ENCODE measurements at regions not wholly inside any gene's neighbourhood (a gene's known extent, or its start where the extent isn't known, plus 50 kb on each side); places are given as distances from the start of the nearest gene placed in this dataset.

DNA sequence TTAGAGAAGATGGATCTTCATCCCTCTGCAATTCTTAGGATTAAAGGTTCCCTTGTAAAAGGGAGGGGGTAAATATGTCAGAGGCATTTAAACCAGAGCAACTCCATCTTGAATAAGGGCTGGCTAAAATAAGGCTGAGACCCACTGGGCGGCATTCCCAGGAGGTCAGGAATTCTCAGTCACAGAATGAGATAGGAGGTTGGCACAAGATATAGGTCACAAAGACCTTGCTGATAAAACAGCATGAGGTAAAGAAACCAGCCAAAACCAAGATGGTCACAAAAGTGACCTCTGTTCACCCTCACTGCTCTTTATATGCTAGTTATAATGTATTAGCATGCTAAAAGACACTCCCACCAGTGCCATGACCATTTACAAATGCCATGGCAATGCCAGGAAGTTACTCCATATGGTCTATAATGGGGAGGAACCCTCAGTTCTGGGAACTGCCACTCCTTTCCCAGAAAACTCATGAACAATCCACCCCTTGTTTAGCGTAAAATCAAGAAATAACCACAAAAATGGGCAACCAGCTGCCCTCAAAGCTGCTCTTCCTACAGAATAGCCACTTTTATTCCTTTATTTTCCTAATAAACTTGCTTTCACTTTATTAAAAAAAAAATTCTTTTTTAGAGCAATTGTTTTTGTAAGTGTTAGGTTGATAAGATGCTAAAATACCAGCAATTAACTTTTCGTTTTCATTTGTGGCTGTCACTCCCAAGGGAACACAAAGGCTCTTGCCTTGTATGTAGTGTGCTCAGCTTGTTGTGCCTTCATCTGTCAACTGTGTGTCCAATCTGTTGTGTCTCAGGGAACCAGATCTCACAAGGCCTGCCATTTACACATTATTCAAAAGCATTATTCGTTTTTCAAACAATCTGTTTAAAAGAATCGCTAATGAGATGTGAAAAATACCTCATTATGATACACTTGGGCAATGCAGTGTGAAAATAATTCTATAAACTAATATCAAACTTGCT, 205.2 kb upstream of the RGPD4 start:
- no peak for DNase-seq (ENCODE audit: low read depth, low spot score)

GRCh38 chr2:107622741-107623310, 203.9 kb upstream of the RGPD4 start:
- DNase-seq (ENCODE audit: low read depth, low spot score) = no peak

GRCh38 chr2:107625982-107626381, 200.7 kb upstream of the RGPD4 start:
- DNase-seq (ENCODE audit: low read depth, low spot score) = no peak

GRCh38 chr2:107627164-107627563, 199.5 kb upstream of the RGPD4 start:
- DNase-seq (ENCODE audit: low read depth, low spot score) = no peak

GRCh38 chr2:107627926-107628325, 198.8 kb upstream of the RGPD4 start:
- no peak for DNase-seq (ENCODE audit: low read depth, low spot score)

DNA sequence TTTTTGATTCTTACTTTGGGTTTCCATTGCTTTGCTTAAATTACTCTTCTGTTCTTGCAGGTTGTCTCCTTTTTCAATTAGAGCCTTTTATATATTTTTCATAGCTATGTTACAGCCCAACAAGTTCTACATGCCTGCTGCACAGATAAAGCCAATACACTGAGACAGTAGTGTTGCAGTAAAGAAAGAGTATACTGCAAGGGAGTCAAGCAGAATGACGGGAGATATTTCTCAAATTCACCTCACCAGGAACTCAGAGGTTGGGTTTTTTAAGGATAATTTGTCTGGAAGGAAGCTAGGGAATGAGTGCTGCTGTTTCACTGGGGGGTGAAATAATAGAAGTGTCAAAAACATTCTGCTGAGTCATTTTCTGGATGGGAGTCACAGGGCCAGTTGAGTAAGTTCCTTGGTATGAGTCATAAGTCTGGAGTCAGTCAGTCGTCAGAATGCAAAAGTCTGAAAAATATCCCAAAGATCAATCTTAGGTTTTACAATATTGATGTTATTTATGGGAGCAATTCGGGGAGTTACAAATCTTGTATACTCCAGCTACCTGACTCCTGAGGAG, 193.0 kb upstream of the RGPD4 start:
- no peak for DNase-seq (ENCODE audit: low read depth, low spot score)

- no peak for DNase-seq (ENCODE audit: low read depth, low spot score)
Observed at GRCh38 chr2:107634172-107634571, 192.5 kb upstream of the RGPD4 start.

DNA sequence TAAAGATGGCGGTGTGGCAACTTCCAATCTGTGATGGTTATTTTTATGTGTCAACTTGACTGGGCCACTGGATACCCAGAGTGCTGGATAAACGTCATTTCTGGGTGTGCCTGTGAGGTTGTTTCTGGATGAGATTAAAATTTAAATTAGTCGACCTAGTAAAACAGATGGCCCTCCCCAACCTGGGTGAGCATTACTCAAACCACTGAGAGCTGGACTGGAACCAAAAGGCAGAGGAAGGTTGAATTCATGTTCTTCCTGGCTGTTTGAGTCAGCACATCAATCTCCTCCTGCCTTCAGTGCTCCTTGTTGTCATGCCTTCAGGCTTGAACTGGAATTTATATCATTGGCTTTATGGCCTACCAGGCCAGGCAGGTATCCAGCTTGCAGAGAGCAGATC, 190.8 kb upstream of the RGPD4 start:
- no peak for DNase-seq (ENCODE audit: low read depth, low spot score)

DNA sequence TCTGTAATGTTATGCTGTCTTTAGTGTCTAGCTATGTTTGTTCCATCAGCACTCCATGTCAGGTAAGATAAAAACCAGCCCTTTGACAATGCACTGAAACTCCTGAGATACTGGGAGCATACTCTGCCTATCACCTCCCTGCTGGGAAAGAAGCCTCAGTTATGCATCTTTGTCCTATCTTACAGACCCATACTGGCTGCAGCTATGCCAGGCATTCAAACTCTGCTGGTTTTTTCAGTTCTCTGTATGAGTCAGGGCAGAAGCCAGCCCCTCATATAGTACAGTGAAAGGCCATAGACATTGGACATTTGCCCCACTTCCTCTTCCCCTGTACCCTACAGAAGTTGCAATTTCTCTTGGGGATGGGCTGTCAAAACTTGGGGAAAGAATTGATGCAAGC, 181.1 kb upstream of the RGPD4 start:
- DNase-seq (ENCODE audit: low read depth, low spot score) = no peak

DNA sequence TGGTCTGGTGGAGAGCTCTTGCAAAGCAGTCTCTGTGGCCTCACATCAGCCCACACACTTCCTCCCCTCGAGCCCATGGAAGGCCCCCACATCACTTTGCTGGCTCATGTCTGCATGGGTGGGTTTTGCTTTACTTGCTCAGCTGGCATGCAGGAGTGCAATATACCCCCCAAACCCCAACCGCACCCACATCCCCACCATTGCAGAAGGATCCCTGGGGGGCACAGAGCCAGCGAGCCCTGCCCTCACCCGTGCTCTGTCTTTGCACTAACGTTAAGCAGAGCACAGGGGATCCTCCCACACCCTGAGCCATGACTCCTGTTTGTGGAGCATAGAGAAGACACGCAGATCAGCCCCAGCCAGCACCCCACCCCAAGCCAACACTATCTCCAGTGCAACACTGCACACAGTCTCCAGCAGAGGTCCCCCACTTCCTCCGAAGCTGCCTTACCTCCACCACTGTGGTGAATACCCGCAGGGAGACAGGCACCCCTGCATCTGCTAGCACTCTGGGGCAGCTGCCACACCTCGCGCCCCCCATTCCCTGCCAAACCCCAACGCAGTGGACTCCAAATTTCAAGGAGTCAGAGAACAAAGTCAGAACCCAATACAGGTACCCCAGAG, 177.8 kb upstream of the RGPD4 start:
- DNase-seq (ENCODE audit: low read depth, low spot score) = no peak

DNA sequence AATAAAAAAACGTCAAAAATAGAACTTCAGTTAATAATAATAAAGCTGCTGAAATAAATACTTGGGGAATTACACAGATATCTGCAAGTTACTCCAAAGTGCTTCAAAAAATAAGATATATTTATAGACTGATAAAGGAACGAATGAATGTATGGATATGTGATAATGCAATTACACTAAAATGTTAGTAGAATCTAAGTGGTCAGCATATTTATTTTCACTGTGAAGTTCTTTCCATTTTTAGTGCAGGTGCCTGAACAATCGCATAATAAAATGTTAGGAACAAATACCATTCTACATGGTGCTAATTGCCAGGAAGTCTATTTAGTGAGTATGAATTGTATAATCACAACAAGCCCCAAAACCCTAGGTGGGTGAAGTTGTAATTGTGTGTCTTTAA, 169.6 kb upstream of the RGPD4 start:
- no peak for DNase-seq (ENCODE audit: low read depth, low spot score)

DNA sequence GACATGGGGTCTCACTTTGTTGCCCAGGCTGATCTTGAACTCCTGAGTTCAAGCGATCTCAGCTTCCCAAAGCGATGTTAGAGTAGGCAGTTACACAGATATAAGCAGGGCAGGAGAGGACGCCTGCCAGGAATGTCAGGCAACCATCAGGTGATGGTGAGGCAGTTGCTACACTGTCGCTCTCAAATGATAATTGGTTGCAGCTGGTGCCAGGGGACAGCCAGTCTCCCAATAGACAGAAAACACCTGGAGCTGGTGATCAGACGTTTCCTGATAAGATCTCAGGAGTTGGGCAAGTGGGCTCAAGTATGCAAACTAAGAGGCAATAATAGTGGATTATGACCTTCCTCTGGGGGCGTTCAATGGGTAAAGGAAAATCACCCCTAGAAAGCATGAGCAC, 163.1 kb upstream of the RGPD4 start:
- DNase-seq (ENCODE audit: low read depth, low spot score) = no peak

- DNase-seq (ENCODE audit: low read depth, low spot score) = no peak
Observed at GRCh38 chr2:107669335-107669734, 157.4 kb upstream of the RGPD4 start.

- DNase-seq (ENCODE audit: low read depth, low spot score) = no peak
Observed at GRCh38 chr2:107681936-107682335, 144.8 kb upstream of the RGPD4 start.

DNA sequence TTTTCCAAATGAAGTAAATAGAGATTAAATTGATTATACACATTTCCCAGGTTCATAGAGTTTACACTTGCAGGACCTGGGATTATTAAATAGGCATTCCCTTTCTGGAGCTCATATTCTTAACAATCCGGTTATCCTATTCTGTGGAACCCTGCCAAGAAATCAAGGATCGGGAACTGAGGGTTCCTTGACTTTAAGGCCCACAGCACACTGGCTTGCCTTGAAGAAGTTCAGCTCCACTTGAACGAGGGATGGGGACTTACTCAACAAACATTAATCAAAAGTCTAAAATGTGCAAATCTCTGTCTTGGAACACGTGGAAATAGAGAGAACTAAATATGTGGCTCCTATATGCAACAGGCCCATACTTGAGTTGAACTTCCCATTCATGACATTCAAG, 142.3 kb upstream of the RGPD4 start:
- no peak for DNase-seq (ENCODE audit: low read depth, low spot score)

- no peak for DNase-seq (ENCODE audit: low read depth, low spot score)
Observed at GRCh38 chr2:107685421-107685986, 141.2 kb upstream of the RGPD4 start.

GRCh38 chr2:107687073-107687472, 139.6 kb upstream of the RGPD4 start:
- no peak for DNase-seq (ENCODE audit: low read depth, low spot score)

DNA sequence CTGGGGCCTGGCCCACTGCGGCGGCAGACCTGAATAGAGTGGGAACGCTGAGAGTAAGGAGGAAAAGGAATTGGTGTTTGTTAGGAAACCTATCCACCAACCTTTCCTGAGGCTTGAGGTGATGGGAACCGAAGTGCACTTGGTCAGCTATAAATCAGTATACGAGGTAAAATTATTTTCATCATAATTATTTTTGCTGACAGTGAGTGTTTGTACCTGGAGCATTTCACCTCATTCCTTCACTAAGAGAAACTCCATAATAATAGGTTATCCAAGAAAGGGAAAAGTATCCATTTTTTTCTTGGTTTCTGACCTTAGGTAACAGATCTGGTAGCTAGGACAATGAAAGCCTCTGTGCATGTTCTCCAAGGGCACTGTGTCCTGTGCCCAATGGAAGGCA, 138.6 kb upstream of the RGPD4 start:
- DNase-seq (ENCODE audit: low read depth, low spot score) = no peak

DNA sequence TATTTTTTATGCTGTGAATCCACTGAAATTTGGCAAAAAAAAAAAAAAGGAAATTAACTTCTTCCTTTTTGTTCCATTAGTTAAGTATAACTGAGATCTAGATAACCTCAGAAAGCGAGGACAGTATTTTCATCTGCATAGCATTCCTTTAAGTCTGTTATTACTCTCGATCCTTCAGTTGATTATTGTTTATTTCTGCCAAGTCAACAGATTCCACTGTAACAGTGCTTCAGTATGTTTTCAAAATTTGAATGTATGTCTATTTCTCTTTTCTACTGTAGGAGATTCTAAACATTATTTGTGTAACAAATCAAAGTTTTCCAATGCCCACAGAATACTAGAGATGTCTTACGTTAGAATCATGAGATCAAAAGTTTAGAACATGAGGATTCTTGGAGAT, 133.1 kb upstream of the RGPD4 start:
- no peak for DNase-seq (ENCODE audit: low read depth, low spot score)

- no peak for DNase-seq (ENCODE audit: low read depth, low spot score)
Observed at GRCh38 chr2:107694667-107695066, 132.0 kb upstream of the RGPD4 start.

DNA sequence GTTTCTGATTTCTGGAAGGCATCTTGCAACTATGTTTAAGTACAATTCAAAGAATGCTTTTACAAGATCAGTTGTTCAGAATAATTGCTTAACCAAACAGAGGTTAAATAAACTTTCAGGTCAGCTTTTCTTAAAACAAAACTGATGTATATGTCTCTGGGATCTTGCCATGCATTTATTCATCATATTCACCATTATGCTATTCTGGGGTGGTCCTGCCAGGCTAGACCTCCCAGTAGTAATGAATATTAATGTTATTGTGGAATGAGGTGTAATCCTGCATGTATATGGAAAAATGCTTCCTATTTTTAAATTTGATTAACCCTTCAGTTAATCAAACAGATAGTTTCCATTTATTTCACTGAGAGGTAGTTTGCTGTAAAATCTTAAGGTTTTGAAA, 129.3 kb upstream of the RGPD4 start:
- no peak for DNase-seq (ENCODE audit: low read depth, low spot score)

GRCh38 chr2:107698861-107699260, 127.8 kb upstream of the RGPD4 start:
- DNase-seq (ENCODE audit: low read depth, low spot score) = no peak
